Left ventricle myocardium inferior (tissue), 1 donor: ENCODE measurements at regions not wholly inside any gene's neighbourhood (a gene's known extent, or its start where the extent isn't known, plus 50 kb on each side); places are given as distances from the start of the nearest gene placed in this dataset.

Experiments used
- DNase-seq: peaks from one replicate; pipeline ENCODE4 v3.0.0-alpha.2; 2020
- H3K27ac ChIP-seq: fragments of 200-600 bp; replicated peaks from 2 replicates; pipeline ENCODE4 v1.8.0; 2021
- H3K27me3 ChIP-seq: fragments of 200-600 bp; 2 replicates; pipeline ENCODE4 v1.8.0; 2021; ENCODE audit warnings: low read depth
- H3K36me3 ChIP-seq: fragments of 200-600 bp; 2 replicates; pipeline ENCODE4 v1.8.0; 2021
- H3K4me1 ChIP-seq: fragments of 200-600 bp; 2 replicates; pipeline ENCODE4 v1.8.0; 2021
- H3K4me3 ChIP-seq: fragments of 200-600 bp; 2 replicates; pipeline ENCODE4 v1.8.0; 2021; ENCODE audit warnings: mild to moderate bottlenecking, moderate library complexity
- H3K9me3 ChIP-seq: fragments of 200-600 bp; replicated peaks from 2 replicates; pipeline ENCODE4 v1.8.0; 2021
- CTCF ChIP-seq: fragments of 200-600 bp; IDR thresholded peaks from 2 replicates; pipeline ENCODE4 v1.8.0; 2021; ENCODE audit warnings: antibody characterized with exemption, mild to moderate bottlenecking, borderline replicate concordance
- intact Hi-C: fragments of 100-400 bp; cut with micrococcal nuclease; formaldehyde crosslinking; loops from one replicate; pipeline ENCODE4 v1.11.0; 2022
- donor health status: DM: no; HTN: yes; CAD: no; lungs with severe emphysema.

GRCh38 chr4:188450571-188450970 is 311.3 kb downstream of the TRIML1 start:
- Histone ChIP-seq H3K36me3 (no peaks in the 10 kb centered on the region), H3K27me3 (no peaks in the 10 kb centered on the region), H3K9me3 (no peaks in the 10 kb centered on the region), H3K4me1 (no peaks in the 10 kb centered on the region), H3K4me3 (no peak overlapping the region), H3K27ac (no peak overlapping the region)
- no peak for DNase-seq
- intact Hi-C loops, result no loop called here
- TF ChIP-seq CTCF, result no peak

- Histone ChIP-seq H3K27ac (no peak overlapping the region), H3K36me3 (no peaks in the 10 kb centered on the region), H3K4me3 (no peak overlapping the region), H3K27me3 (no peaks in the 10 kb centered on the region), H3K4me1 (no peaks in the 10 kb centered on the region), H3K9me3 (no peaks in the 10 kb centered on the region)
- no peak for DNase-seq
- TF ChIP-seq CTCF, result no peak
- intact Hi-C loops, result no loop called here
Observed at GRCh38 chr4:188452097-188452496, 312.9 kb downstream of the TRIML1 start.

- H3K4me3 ChIP-seq, result no peak overlapping the region
- H3K36me3 ChIP-seq, result no peaks in the 10 kb centered on the region
- H3K4me1 ChIP-seq, result no peaks in the 10 kb centered on the region
- no peak for DNase-seq
- no peaks in the 10 kb centered on the region for H3K9me3 ChIP-seq
- H3K27me3 ChIP-seq, result no peaks in the 10 kb centered on the region
- intact Hi-C loops, result no loop called here
- no peak for TF ChIP-seq CTCF
- no peak overlapping the region for H3K27ac ChIP-seq
Observed at GRCh38 chr4:188454575-188454974, 315.3 kb downstream of the TRIML1 start.

GRCh38 chr4:188455062-188455752 is 316.0 kb downstream of the TRIML1 start:
- Histone ChIP-seq H3K27me3 (no peaks in the 10 kb centered on the region), H3K4me3 (no peak overlapping the region), H3K27ac (no peak overlapping the region), H3K9me3 (no peaks in the 10 kb centered on the region), H3K4me1 (no peaks in the 10 kb centered on the region), H3K36me3 (no peaks in the 10 kb centered on the region)
- DNase-seq, result no peak
- intact Hi-C loops, result no loop called here
- no peak for TF ChIP-seq CTCF

- no peak for TF ChIP-seq CTCF
- intact Hi-C loops, result no loop called here
- DNase-seq, result no peak
- Histone ChIP-seq H3K4me3 (no peak overlapping the region), H3K36me3 (no peaks in the 10 kb centered on the region), H3K27ac (no peak overlapping the region), H3K9me3 (peaks cover 22% of the 10 kb centered on the region), H3K4me1 (no peaks in the 10 kb centered on the region), H3K27me3 (no peaks in the 10 kb centered on the region)
Observed at GRCh38 chr4:188459381-188459780, 320.1 kb downstream of the TRIML1 start.
